ENCODE measurements at regions not wholly inside any gene's neighbourhood (a gene's known extent, or its start where the extent isn't known, plus 50 kb on each side); places are given as distances from the start of the nearest gene placed in this dataset.

DNA sequence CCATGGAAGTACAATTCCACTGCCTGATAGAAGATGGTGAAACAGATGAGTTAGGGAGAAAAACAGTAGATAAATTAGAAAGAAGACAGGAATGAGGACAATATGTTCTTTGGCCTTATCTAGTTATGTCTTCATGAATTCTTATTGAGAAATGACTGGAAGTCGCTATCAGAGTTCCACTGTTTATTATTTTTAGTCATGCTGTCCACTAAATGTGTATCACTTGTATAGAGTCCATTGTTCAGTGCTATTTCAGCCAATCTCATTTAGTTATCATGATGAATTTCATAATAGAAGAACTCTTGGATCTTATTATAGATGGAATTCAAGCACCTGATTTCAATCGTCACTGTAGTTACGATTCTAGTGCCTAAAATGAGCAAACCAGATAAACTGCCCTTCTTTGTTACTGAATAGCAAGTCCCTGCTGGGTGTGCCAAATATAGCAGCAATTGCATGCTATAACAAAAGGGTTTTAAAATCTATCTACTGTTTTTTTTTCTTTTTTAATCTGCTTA lies 177.7 kb upstream of the COL1A2 start:
- Histone ChIP-seq H3K9me3 (ENCODE audit: low read depth, low read length) (no peaks in the 10 kb centered on the region), H3K27me3 (ENCODE audit: insufficient read depth, low read length) (no peaks in the 10 kb centered on the region), H3K4me1 (ENCODE audit: insufficient read depth, low read length) (no peaks in the 10 kb centered on the region), H3K4me3 (ENCODE audit: low read length) (no peak overlapping the region)

DNA sequence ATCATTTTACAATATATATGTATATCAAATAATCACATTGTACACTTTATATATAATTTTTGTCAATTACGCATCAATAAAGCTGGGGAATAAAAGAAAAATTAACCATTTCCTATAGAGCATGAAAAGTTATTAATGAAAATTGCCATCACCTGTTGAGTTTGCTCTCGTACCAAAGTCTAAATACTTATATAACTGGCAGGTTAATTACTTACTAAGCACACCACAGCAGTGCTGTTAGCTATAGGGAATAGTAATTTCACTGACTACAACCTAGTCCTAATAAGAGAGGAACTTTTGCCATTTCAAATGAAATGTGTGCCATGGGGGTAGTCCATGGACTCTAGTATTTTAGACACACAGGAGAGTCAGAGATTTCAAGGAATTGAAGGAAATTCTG lies 176.9 kb upstream of the COL1A2 start:
- H3K9me3 ChIP-seq (ENCODE audit: low read depth, low read length) = no peaks in the 10 kb centered on the region
- H3K27me3 ChIP-seq (ENCODE audit: insufficient read depth, low read length) = no peaks in the 10 kb centered on the region
- H3K4me3 ChIP-seq (ENCODE audit: low read length) = no peak overlapping the region
- no peaks in the 10 kb centered on the region for H3K4me1 ChIP-seq (ENCODE audit: insufficient read depth, low read length)

DNA sequence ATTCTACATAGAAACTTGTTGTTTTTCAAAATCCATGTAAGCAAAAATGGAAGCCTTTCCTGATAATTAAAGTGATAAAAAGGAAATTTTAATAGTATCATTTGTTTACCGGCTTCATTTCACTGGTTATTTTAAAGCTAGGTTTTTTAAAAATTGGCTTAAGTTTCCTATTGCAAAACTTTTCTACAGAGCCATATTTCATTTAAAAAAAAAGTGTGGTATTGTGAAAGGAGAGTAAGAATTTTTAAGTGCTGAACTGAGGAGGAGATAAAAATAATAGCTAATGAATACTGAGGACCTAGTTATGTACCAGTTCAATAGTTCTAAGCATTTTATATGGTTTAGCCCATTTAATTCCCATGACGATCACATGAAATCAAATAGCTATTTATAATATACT lies 172.2 kb upstream of the COL1A2 start:
- H3K4me1 ChIP-seq (ENCODE audit: insufficient read depth, low read length) = no peaks in the 10 kb centered on the region
- H3K9me3 ChIP-seq (ENCODE audit: low read depth, low read length) = no peaks in the 10 kb centered on the region
- H3K27me3 ChIP-seq (ENCODE audit: insufficient read depth, low read length) = no peaks in the 10 kb centered on the region
- no peak overlapping the region for H3K4me3 ChIP-seq (ENCODE audit: low read length)

DNA sequence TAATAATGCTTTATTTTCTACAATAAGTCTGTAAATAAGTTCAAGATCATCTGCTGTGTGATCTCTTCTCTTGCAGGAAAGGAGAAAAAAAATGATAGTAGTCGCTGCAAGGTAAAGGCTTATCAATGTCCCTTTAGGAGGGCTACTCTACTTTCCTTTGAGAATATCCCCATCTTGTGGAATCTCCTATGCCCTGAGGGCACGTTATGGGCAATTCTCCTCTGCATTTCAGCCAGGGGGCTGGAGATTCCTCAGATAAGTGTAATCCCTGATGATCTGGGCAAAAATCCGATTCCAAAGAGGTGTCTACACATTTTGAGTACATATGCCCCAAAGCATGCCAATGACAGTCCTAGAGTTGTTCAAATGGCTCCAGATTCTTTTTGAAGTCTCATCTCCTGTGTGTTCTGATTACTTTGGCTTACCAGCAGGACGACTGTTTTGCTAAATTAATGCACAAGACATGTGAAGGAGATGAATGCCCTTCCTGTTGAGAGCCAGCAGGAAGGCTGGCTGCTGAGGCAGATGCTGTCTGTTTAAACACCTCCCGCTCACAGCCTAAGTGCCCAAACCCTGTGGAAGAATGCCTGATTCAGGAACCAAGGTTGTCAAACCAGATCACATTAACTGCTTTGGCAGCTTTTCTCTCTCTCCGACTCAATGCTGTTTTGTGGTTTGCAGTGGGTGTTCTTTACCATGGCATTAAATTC lies 171.2 kb upstream of the COL1A2 start:
- H3K27me3 ChIP-seq (ENCODE audit: insufficient read depth, low read length) = no peaks in the 10 kb centered on the region
- H3K4me3 ChIP-seq (ENCODE audit: low read length) = no peak overlapping the region
- no peaks in the 10 kb centered on the region for H3K9me3 ChIP-seq (ENCODE audit: low read depth, low read length)
- H3K4me1 ChIP-seq (ENCODE audit: insufficient read depth, low read length) = no peaks in the 10 kb centered on the region

DNA sequence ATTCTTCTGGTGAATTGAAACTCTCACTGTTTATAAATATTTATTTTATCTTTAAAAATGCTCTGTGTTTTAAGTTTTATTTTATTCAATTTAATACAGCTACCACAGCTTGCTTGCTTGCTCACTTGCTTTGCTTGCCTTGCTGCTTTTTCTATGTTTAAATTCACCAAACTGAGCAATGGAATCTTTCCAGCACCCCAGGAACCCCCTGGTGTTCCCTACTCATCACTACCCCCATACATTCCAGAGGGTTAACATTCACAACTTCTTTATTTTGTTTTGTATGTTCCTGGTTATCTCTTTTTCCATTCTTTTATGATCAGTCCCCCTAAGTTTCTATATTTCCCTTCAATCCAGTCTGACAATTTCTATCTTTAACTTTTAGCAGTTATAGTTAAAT lies 166.5 kb upstream of the COL1A2 start:
- H3K9me3 ChIP-seq (ENCODE audit: low read depth, low read length) = no peaks in the 10 kb centered on the region
- peaks cover 5% of the 10 kb centered on the region for H3K27me3 ChIP-seq (ENCODE audit: insufficient read depth, low read length)
- no peaks in the 10 kb centered on the region for H3K4me1 ChIP-seq (ENCODE audit: insufficient read depth, low read length)
- no peak overlapping the region for H3K4me3 ChIP-seq (ENCODE audit: low read length)

DNA sequence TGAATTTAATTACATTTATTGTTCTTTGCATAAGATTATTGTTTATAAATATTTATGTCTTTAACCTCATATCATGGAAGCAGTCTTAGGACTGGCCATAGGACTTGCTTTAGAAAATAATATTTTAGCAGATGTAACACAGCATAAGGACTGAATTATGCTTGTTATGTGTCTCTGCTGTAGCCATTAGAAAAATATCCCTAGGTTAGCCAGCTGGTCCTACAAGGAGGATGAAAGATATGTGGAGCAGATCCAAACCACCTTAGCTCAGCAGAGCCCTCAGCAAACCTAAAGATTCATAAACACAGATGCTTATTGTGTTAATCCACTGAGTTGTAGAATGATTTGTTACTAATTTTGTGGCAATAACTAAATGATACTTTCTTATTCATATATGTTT lies 166.0 kb upstream of the COL1A2 start:
- no peaks in the 10 kb centered on the region for H3K9me3 ChIP-seq (ENCODE audit: low read depth, low read length)
- peaks cover 5% of the 10 kb centered on the region for H3K27me3 ChIP-seq (ENCODE audit: insufficient read depth, low read length)
- H3K4me1 ChIP-seq (ENCODE audit: insufficient read depth, low read length) = no peaks in the 10 kb centered on the region
- H3K4me3 ChIP-seq (ENCODE audit: low read length) = no peak overlapping the region

DNA sequence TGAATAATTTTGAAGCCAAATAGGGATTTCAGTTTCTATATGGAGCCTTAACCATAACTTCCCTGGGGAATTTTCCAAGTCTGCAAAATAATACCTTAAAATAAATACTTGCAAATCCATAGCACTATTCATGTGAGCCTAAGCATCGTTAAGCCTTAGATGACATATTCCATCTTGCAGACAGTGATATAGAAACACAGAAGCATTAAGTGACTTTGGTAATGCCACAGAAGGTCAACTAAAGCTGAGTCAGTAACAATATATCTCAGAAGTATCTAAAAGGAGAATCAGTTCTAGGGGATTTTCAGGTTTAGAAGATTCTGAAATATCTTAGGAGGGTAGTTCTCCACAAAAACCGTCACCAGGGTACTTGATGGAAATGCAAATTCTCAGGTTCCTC lies 163.4 kb upstream of the COL1A2 start:
- H3K9me3 ChIP-seq (ENCODE audit: low read depth, low read length) = no peaks in the 10 kb centered on the region
- peaks cover 5% of the 10 kb centered on the region for H3K27me3 ChIP-seq (ENCODE audit: insufficient read depth, low read length)
- no peak overlapping the region for H3K4me3 ChIP-seq (ENCODE audit: low read length)
- H3K4me1 ChIP-seq (ENCODE audit: insufficient read depth, low read length) = no peaks in the 10 kb centered on the region

DNA sequence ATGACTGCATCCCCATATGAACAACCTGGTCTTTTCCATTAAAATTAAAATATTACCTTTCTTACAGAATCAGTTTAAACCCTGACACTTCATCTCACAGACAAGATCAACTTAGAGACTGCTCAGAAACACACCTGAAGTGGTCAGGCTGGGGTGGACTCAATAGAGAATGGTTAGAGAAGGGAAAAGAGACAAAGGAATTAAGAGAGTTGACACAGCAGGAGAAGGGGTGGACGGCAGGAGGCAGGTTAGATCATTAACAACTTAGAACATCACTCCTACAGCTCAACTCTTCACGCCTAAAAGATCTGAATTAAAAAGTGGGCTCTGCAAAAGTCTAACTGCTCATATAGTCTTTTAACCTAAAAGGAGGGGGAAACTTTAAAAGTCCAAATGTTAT lies 157.7 kb upstream of the COL1A2 start:
- Histone ChIP-seq H3K4me3 (ENCODE audit: low read length) (no peak overlapping the region), H3K4me1 (ENCODE audit: insufficient read depth, low read length) (no peaks in the 10 kb centered on the region), H3K9me3 (ENCODE audit: low read depth, low read length) (no peaks in the 10 kb centered on the region), H3K27me3 (ENCODE audit: insufficient read depth, low read length) (no peaks in the 10 kb centered on the region)

DNA sequence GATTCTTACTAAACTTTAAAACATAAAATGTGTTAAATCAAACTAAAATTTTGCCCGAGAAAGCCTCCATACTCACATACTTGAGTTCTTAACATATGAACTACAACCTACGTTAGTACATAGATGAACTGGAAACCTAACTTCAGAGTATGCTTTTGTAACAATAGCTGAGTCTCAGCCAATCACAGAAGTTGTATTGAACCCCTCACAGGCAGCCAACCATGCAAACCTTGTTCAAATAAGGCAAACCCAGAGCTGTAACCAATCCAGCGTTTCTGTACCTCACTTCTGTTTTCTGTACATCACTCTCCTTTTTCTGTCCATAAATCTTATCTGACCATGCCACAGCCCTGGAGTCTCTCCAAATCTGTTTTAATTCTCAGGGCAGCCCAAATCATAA lies 157.3 kb upstream of the COL1A2 start:
- no peaks in the 10 kb centered on the region for H3K4me1 ChIP-seq (ENCODE audit: insufficient read depth, low read length)
- H3K27me3 ChIP-seq (ENCODE audit: insufficient read depth, low read length) = no peaks in the 10 kb centered on the region
- H3K9me3 ChIP-seq (ENCODE audit: low read depth, low read length) = no peaks in the 10 kb centered on the region
- H3K4me3 ChIP-seq (ENCODE audit: low read length) = no peak overlapping the region

DNA sequence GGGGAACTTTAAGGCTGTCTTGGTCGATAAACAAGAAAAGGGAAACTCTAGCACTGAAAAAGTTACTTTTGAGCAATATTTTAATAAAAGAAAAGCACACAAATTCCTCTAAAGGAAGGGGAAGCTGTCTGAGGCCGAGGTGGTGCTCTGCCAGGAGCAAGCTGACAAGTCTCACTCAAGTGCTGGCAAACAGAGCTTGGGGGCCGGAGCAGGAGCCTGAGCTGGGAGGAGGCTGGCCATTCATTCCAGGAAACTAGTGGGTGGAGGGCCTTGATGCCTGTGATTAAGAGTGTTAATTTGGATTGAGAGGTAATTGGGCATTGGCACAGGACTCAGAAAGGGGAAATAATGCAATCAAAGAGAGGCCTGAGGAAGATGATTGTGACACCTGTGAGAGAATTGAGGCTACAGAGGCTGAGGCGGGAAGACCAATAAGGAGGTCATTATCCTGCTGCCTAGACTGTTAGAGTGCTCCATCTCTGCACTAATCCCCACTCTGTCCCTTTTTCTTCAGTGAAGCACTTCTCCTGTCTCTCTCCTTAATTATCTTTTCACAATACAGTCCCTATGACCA lies 154.9 kb upstream of the COL1A2 start:
- no peaks in the 10 kb centered on the region for H3K27me3 ChIP-seq (ENCODE audit: insufficient read depth, low read length)
- no peak overlapping the region for H3K4me3 ChIP-seq (ENCODE audit: low read length)
- no peaks in the 10 kb centered on the region for H3K9me3 ChIP-seq (ENCODE audit: low read depth, low read length)
- H3K4me1 ChIP-seq (ENCODE audit: insufficient read depth, low read length) = no peaks in the 10 kb centered on the region

DNA sequence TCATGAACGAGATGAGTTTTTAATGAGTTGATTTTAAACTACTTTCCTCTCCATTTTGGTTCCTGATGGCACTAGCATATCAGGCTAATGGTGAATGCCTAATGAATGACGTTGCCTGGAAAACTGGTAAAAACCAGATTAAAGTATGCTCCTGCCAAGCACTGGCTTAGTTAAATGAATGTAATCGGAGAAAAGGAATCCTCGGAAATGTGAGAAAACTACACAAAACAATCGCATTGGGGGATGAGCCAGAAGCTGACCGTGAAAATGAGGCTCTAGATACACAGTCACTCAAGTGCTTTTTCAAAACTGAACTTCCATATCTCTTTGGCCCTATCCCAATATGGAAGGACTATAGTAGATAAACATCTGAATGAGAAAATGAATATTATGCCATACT lies 153.8 kb upstream of the COL1A2 start:
- Histone ChIP-seq H3K4me3 (ENCODE audit: low read length) (no peak overlapping the region), H3K9me3 (ENCODE audit: low read depth, low read length) (no peaks in the 10 kb centered on the region), H3K27me3 (ENCODE audit: insufficient read depth, low read length) (no peaks in the 10 kb centered on the region), H3K4me1 (ENCODE audit: insufficient read depth, low read length) (no peaks in the 10 kb centered on the region)

DNA sequence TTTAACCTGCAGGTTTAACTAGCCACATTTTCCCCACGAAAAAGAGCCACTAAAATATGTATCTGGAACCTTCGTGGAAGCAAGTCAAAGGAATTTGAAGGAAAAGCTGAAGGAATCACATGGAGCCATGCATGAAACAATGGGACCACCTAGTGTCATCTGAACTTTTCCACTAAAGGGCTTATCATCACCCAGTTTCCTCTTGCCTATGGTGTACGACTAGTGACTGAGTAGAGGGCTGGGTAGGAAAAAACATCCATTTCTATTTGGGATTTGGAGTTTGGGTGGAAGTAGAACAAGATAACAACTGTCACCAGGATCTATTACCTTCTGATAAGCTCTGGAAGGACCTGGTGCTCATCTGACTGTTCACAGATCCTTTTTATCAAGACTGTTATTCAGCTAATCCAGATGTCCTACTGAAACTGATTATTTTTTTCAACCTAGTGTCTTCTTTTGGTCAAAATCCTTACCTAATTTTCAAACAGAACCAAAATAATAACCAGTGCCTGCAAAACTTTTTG lies 153.2 kb upstream of the COL1A2 start:
- Histone ChIP-seq H3K4me3 (ENCODE audit: low read length) (no peak overlapping the region), H3K27me3 (ENCODE audit: insufficient read depth, low read length) (no peaks in the 10 kb centered on the region), H3K4me1 (ENCODE audit: insufficient read depth, low read length) (no peaks in the 10 kb centered on the region), H3K9me3 (ENCODE audit: low read depth, low read length) (no peaks in the 10 kb centered on the region)

DNA sequence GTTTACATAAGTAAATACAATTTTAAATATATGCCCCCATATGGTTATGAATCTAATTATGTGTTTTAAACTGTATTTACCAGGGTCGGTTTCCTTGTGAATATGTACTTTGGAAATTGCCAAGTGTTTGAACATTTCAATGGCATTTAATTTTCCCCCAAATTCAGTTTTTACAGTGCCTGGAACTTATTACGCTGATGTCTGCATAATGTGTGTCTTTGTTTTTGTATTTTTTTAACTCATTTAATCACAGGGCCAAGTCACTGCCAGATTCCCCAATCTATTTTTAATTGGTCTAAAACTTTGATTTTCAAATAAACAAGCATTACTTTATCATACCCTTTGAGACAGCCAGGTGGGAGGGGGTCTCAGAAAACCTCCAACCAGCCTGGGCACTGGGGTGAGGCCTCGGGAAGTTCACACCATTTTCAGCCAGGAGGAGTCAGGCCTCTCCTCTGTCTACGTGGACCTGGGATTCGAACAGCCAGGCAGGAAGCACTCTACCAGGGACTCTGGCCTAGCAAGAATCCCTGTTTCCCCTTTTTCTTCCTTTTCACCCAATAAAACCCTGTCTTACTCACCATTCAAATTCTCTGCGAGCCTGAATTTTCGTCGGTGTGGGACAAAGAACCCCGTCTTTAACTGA lies 151.5 kb upstream of the COL1A2 start:
- H3K4me3 ChIP-seq (ENCODE audit: low read length) = no peak overlapping the region
- no peaks in the 10 kb centered on the region for H3K9me3 ChIP-seq (ENCODE audit: low read depth, low read length)
- H3K4me1 ChIP-seq (ENCODE audit: insufficient read depth, low read length) = no peaks in the 10 kb centered on the region
- no peaks in the 10 kb centered on the region for H3K27me3 ChIP-seq (ENCODE audit: insufficient read depth, low read length)

DNA sequence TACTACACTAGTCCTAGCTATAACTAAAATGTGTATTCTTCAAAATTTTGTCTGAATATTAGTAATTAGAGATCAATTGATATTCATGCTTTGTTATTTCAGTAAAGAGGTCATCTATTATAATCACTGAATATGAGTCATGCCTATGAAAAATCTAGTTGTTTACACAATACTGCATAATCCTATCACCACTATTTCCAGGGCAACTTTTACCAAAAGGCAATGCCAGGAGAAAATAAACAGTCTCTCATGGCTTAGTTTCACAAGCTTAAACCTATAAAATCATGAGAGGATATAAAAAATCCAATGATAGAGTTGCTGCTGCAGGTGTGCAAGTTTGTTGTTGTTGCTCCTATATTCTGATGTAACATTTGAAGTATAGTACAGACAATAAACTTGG lies 149.9 kb upstream of the COL1A2 start:
- no peaks in the 10 kb centered on the region for H3K9me3 ChIP-seq (ENCODE audit: low read depth, low read length)
- H3K27me3 ChIP-seq (ENCODE audit: insufficient read depth, low read length) = no peaks in the 10 kb centered on the region
- no peak overlapping the region for H3K4me3 ChIP-seq (ENCODE audit: low read length)
- H3K4me1 ChIP-seq (ENCODE audit: insufficient read depth, low read length) = no peaks in the 10 kb centered on the region

DNA sequence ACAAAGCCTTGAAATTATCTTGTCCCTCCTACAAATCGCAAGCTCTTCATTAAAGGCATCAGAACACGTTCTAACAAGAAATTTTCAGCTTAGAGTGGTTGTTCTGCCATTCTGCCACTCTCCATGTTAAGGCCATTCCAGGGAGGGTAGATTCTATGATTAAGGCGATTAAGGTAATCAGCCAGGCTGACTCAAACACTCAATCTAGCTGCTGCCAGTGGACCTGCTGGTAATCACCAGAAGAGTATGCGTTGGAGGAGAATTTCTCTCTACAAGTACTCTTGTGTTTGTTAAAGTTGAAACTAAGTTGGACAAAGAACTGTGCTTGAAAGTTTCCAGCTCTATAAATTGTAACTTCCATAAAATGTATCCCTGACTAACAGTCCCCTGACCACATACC lies 149.2 kb upstream of the COL1A2 start:
- H3K27me3 ChIP-seq (ENCODE audit: insufficient read depth, low read length) = no peaks in the 10 kb centered on the region
- H3K4me3 ChIP-seq (ENCODE audit: low read length) = no peak overlapping the region
- H3K9me3 ChIP-seq (ENCODE audit: low read depth, low read length) = no peaks in the 10 kb centered on the region
- no peaks in the 10 kb centered on the region for H3K4me1 ChIP-seq (ENCODE audit: insufficient read depth, low read length)
